ENCODE measurements at regions not wholly inside any gene's neighbourhood (a gene's known extent, or its start where the extent isn't known, plus 50 kb on each side); places are given as distances from the start of the nearest gene placed in this dataset.
A peak's percentile ranks its signal among the peaks of the same experiment; 100 is the strongest.

GRCh38 chr15:29921130-29921601 is 98.9 kb upstream of the TJP1 start:
- no peaks in the 10 kb centered on the region for H4K20me1 ChIP-seq (ENCODE audit: insufficient read depth, low read length)
- peaks cover 44% of the 10 kb centered on the region for H3K4me1 ChIP-seq (ENCODE audit: insufficient read depth, low read length)
- H3K4me3 Mint-ChIP-seq (ENCODE audit: unreplicated experiment), result peak overlapping the region; percentile 4
- H3K9me3 ChIP-seq (ENCODE audit: insufficient read depth, low read depth, low read length), result no peaks in the 10 kb centered on the region
- H3K4me1 Mint-ChIP-seq (ENCODE audit: low read depth, unreplicated experiment), result peaks cover 50% of the 10 kb centered on the region
- no peaks in the 10 kb centered on the region for H3K79me2 ChIP-seq (ENCODE audit: insufficient read depth, low read length)
- H3K4me3 ChIP-seq (ENCODE audit: insufficient read depth, low read depth, low read length), result no peak overlapping the region
- no peaks in the 10 kb centered on the region for H3K27me3 ChIP-seq (ENCODE audit: insufficient read depth, low read length)
- no peak overlapping the region for H3K27ac ChIP-seq (ENCODE audit: low read depth, low read length)
- H3K9ac ChIP-seq (ENCODE audit: low read length), result no peak overlapping the region
- H2AFZ ChIP-seq (ENCODE audit: low read depth, low read length), result no peak overlapping the region
- TF ChIP-seq EZH2 (IDR thresholded peaks at IDR 0.05; ENCODE audit: insufficient read depth, low read length), result no peak
- TF ChIP-seq, protein P1, sequence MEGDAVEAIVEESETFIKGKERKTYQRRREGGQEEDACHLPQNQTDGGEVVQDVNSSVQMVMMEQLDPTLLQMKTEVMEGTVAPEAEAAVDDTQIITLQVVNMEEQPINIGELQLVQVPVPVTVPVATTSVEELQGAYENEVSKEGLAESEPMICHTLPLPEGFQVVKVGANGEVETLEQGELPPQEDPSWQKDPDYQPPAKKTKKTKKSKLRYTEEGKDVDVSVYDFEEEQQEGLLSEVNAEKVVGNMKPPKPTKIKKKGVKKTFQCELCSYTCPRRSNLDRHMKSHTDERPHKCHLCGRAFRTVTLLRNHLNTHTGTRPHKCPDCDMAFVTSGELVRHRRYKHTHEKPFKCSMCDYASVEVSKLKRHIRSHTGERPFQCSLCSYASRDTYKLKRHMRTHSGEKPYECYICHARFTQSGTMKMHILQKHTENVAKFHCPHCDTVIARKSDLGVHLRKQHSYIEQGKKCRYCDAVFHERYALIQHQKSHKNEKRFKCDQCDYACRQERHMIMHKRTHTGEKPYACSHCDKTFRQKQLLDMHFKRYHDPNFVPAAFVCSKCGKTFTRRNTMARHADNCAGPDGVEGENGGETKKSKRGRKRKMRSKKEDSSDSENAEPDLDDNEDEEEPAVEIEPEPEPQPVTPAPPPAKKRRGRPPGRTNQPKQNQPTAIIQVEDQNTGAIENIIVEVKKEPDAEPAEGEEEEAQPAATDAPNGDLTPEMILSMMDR (IDR thresholded peaks at IDR 0.05; ENCODE audit: insufficient read depth, low read depth, low read length), result no peak
- no peaks in the 10 kb centered on the region for H3K36me3 ChIP-seq (ENCODE audit: insufficient read depth, low read length)
- no peaks in the 10 kb centered on the region for H3K27me3 Mint-ChIP-seq (ENCODE audit: low read depth, unreplicated experiment)
- H3K36me3 Mint-ChIP-seq (ENCODE audit: low read depth, unreplicated experiment), result no peaks in the 10 kb centered on the region
- peak overlapping the region; percentile 64 for H3K27ac Mint-ChIP-seq (ENCODE audit: unreplicated experiment)
- peak overlapping the region; percentile 53 for H3K4me2 ChIP-seq (ENCODE audit: low read length)
- DNase-seq (ENCODE audit: low read depth) (no peak), FAIRE-seq (no peak)
- H3K9me3 Mint-ChIP-seq (ENCODE audit: unreplicated experiment), result no peaks in the 10 kb centered on the region

DNA sequence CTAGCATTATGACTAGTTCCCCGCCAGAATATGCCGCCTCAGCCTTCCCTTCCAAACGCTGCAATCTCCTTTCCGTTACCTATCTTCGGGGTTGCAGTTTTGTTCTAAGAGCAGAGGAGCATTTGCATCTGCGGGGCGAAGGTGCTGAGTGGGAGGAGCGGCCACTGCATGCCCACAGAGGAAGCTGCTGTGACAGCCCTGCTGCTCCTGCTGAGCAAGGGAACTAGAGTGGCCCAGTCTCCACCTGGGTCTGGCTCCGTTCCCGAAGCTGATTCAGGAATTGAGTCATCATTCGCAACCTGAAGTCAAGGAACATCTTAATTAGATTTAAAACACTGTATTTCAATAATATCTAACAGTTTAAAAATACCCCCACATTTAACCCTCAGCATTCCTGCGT is 98.2 kb upstream of the TJP1 start:
- peaks cover 38% of the 10 kb centered on the region for H3K4me1 ChIP-seq (ENCODE audit: insufficient read depth, low read length)
- H3K27ac ChIP-seq (ENCODE audit: low read depth, low read length), result no peak overlapping the region
- H3K4me2 ChIP-seq (ENCODE audit: low read length), result peak overlapping the region; percentile 53
- H4K20me1 ChIP-seq (ENCODE audit: insufficient read depth, low read length), result no peaks in the 10 kb centered on the region
- Mint-ChIP-seq H3K36me3 (ENCODE audit: low read depth, unreplicated experiment) (no peaks in the 10 kb centered on the region), H3K27me3 (ENCODE audit: low read depth, unreplicated experiment) (no peaks in the 10 kb centered on the region), H3K9me3 (ENCODE audit: unreplicated experiment) (no peaks in the 10 kb centered on the region), H3K27ac (ENCODE audit: unreplicated experiment) (peak overlapping the region; percentile 64), H3K4me3 (ENCODE audit: unreplicated experiment) (peak overlapping the region; percentile 4), H3K4me1 (ENCODE audit: low read depth, unreplicated experiment) (peaks cover 46% of the 10 kb centered on the region)
- no peaks in the 10 kb centered on the region for H3K36me3 ChIP-seq (ENCODE audit: insufficient read depth, low read length)
- TF ChIP-seq EZH2 (IDR thresholded peaks at IDR 0.05; ENCODE audit: insufficient read depth, low read length), result no peak
- TF ChIP-seq, protein P1 (IDR thresholded peaks at IDR 0.05; ENCODE audit: insufficient read depth, low read depth, low read length), result no peak
- no peak overlapping the region for H3K4me3 ChIP-seq (ENCODE audit: insufficient read depth, low read depth, low read length)
- no peak overlapping the region for H3K9ac ChIP-seq (ENCODE audit: low read length)
- no peaks in the 10 kb centered on the region for H3K27me3 ChIP-seq (ENCODE audit: insufficient read depth, low read length)
- DNase-seq (ENCODE audit: low read depth), result peak; percentile 47
- H3K79me2 ChIP-seq (ENCODE audit: insufficient read depth, low read length), result no peaks in the 10 kb centered on the region
- H3K9me3 ChIP-seq (ENCODE audit: insufficient read depth, low read depth, low read length), result no peaks in the 10 kb centered on the region
- FAIRE-seq, result no peak
- no peak overlapping the region for H2AFZ ChIP-seq (ENCODE audit: low read depth, low read length)

- no peak overlapping the region for H3K9ac ChIP-seq (ENCODE audit: low read length)
- no peaks in the 10 kb centered on the region for H3K79me2 ChIP-seq (ENCODE audit: insufficient read depth, low read length)
- Mint-ChIP-seq H3K9me3 (ENCODE audit: unreplicated experiment) (no peaks in the 10 kb centered on the region), H3K4me3 (ENCODE audit: unreplicated experiment) (no peak overlapping the region), H3K27ac (ENCODE audit: unreplicated experiment) (no peak overlapping the region), H3K27me3 (ENCODE audit: low read depth, unreplicated experiment) (no peaks in the 10 kb centered on the region), H3K36me3 (ENCODE audit: low read depth, unreplicated experiment) (no peaks in the 10 kb centered on the region), H3K4me1 (ENCODE audit: low read depth, unreplicated experiment) (peaks cover 39% of the 10 kb centered on the region)
- no peaks in the 10 kb centered on the region for H4K20me1 ChIP-seq (ENCODE audit: insufficient read depth, low read length)
- H3K27ac ChIP-seq (ENCODE audit: low read depth, low read length), result no peak overlapping the region
- no peaks in the 10 kb centered on the region for H3K36me3 ChIP-seq (ENCODE audit: insufficient read depth, low read length)
- H2AFZ ChIP-seq (ENCODE audit: low read depth, low read length), result no peak overlapping the region
- no peak overlapping the region for H3K4me3 ChIP-seq (ENCODE audit: insufficient read depth, low read depth, low read length)
- DNase-seq (ENCODE audit: low read depth) (no peak), FAIRE-seq (no peak)
- no peaks in the 10 kb centered on the region for H3K9me3 ChIP-seq (ENCODE audit: insufficient read depth, low read depth, low read length)
- no peaks in the 10 kb centered on the region for H3K27me3 ChIP-seq (ENCODE audit: insufficient read depth, low read length)
- H3K4me2 ChIP-seq (ENCODE audit: low read length), result no peak overlapping the region
- no peak for TF ChIP-seq EZH2 (IDR thresholded peaks at IDR 0.05; ENCODE audit: insufficient read depth, low read length)
- H3K4me1 ChIP-seq (ENCODE audit: insufficient read depth, low read length), result peaks cover 31% of the 10 kb centered on the region
These were observed 97.2 kb upstream of the TJP1 start for GRCh38 chr15:29919380-29919881.

All from astrocyte (in vitro differentiated cells and primary cell).